ENCODE measurements at regions not wholly inside any gene's neighbourhood (a gene's known extent, or its start where the extent isn't known, plus 50 kb on each side); places are given as distances from the start of the nearest gene placed in this dataset.
A peak's percentile ranks its signal among the peaks of the same experiment; 100 is the strongest.
"Not testable (repeated sequence)": the region's sequence is repeated elsewhere in the genome, so short reads cannot be mapped to it uniquely, and the experiment has no call there.

GRCh38 chr4:138344851-138345250 lies 102.7 kb upstream of the SLC7A11 start:
- H3K27ac ChIP-seq (ENCODE audit: low read depth, low read length): no peak overlapping the region
- no peak overlapping the region for H2AFZ ChIP-seq (ENCODE audit: low read length, unreplicated experiment)
- no peaks in the 10 kb centered on the region for H3K27me3 ChIP-seq (ENCODE audit: insufficient read depth, low read length)
- H3K4me1 ChIP-seq (ENCODE audit: control insufficient read depth, insufficient read depth, low read length, unreplicated experiment): no peaks in the 10 kb centered on the region
- no peaks in the 10 kb centered on the region for H3K79me2 ChIP-seq (ENCODE audit: control insufficient read depth, insufficient read depth, low read length, unreplicated experiment)
- H3K36me3 ChIP-seq (ENCODE audit: insufficient read depth, low read length): no peaks in the 10 kb centered on the region
- no peak overlapping the region for H3K4me3 ChIP-seq (ENCODE audit: low read depth, low read length)

GRCh38 chr4:138344054-138344453 lies 101.9 kb upstream of the SLC7A11 start:
- Histone ChIP-seq H3K27me3 (ENCODE audit: insufficient read depth, low read length) (no peaks in the 10 kb centered on the region), H3K36me3 (ENCODE audit: insufficient read depth, low read length) (no peaks in the 10 kb centered on the region), H3K27ac (ENCODE audit: low read depth, low read length) (no peak overlapping the region), H3K79me2 (ENCODE audit: control insufficient read depth, insufficient read depth, low read length, unreplicated experiment) (no peaks in the 10 kb centered on the region), H3K4me3 (ENCODE audit: low read depth, low read length) (no peak overlapping the region), H3K4me1 (ENCODE audit: control insufficient read depth, insufficient read depth, low read length, unreplicated experiment) (no peaks in the 10 kb centered on the region), H2AFZ (ENCODE audit: low read length, unreplicated experiment) (no peak overlapping the region)

- Histone ChIP-seq H3K36me3 (ENCODE audit: insufficient read depth, low read length) (no peaks in the 10 kb centered on the region), H2AFZ (ENCODE audit: low read length, unreplicated experiment) (no peak overlapping the region), H3K79me2 (ENCODE audit: control insufficient read depth, insufficient read depth, low read length, unreplicated experiment) (no peaks in the 10 kb centered on the region), H3K27me3 (ENCODE audit: insufficient read depth, low read length) (no peaks in the 10 kb centered on the region), H3K27ac (ENCODE audit: low read depth, low read length) (no peak overlapping the region), H3K4me3 (ENCODE audit: low read depth, low read length) (no peak overlapping the region), H3K4me1 (ENCODE audit: control insufficient read depth, insufficient read depth, low read length, unreplicated experiment) (no peaks in the 10 kb centered on the region)
These were observed 99.7 kb upstream of the SLC7A11 start for GRCh38 chr4:138341739-138342415.

GRCh38 chr4:138338840-138339239 lies 96.7 kb upstream of the SLC7A11 start:
- Histone ChIP-seq H3K27ac (ENCODE audit: low read depth, low read length) (no peak overlapping the region), H3K27me3 (ENCODE audit: insufficient read depth, low read length) (no peaks in the 10 kb centered on the region), H3K79me2 (ENCODE audit: control insufficient read depth, insufficient read depth, low read length, unreplicated experiment) (no peaks in the 10 kb centered on the region), H3K4me3 (ENCODE audit: low read depth, low read length) (no peak overlapping the region), H3K36me3 (ENCODE audit: insufficient read depth, low read length) (no peaks in the 10 kb centered on the region), H2AFZ (ENCODE audit: low read length, unreplicated experiment) (no peak overlapping the region), H3K4me1 (ENCODE audit: control insufficient read depth, insufficient read depth, low read length, unreplicated experiment) (no peaks in the 10 kb centered on the region)

GRCh38 chr4:138338222-138338621 lies 96.1 kb upstream of the SLC7A11 start:
- not testable (repeated sequence) for H2AFZ ChIP-seq (ENCODE audit: low read length, unreplicated experiment); H3K79me2 ChIP-seq (ENCODE audit: control insufficient read depth, insufficient read depth, low read length, unreplicated experiment); H3K27ac ChIP-seq (ENCODE audit: low read depth, low read length); H3K4me3 ChIP-seq (ENCODE audit: low read depth, low read length); H3K27me3 ChIP-seq (ENCODE audit: insufficient read depth, low read length); H3K36me3 ChIP-seq (ENCODE audit: insufficient read depth, low read length); H3K4me1 ChIP-seq (ENCODE audit: control insufficient read depth, insufficient read depth, low read length, unreplicated experiment)

GRCh38 chr4:138334346-138335016 lies 92.3 kb upstream of the SLC7A11 start:
- Histone ChIP-seq H3K4me3 (ENCODE audit: low read depth, low read length) (no peak overlapping the region), H3K27ac (ENCODE audit: low read depth, low read length) (no peak overlapping the region), H2AFZ (ENCODE audit: low read length, unreplicated experiment) (no peak overlapping the region), H3K79me2 (ENCODE audit: control insufficient read depth, insufficient read depth, low read length, unreplicated experiment) (no peaks in the 10 kb centered on the region), H3K4me1 (ENCODE audit: control insufficient read depth, insufficient read depth, low read length, unreplicated experiment) (no peaks in the 10 kb centered on the region), H3K36me3 (ENCODE audit: insufficient read depth, low read length) (no peaks in the 10 kb centered on the region), H3K27me3 (ENCODE audit: insufficient read depth, low read length) (no peaks in the 10 kb centered on the region)

- not testable (repeated sequence) for H3K4me3 ChIP-seq (ENCODE audit: low read depth, low read length); H3K27ac ChIP-seq (ENCODE audit: low read depth, low read length); H3K36me3 ChIP-seq (ENCODE audit: insufficient read depth, low read length); H3K4me1 ChIP-seq (ENCODE audit: control insufficient read depth, insufficient read depth, low read length, unreplicated experiment); H3K27me3 ChIP-seq (ENCODE audit: insufficient read depth, low read length); H3K79me2 ChIP-seq (ENCODE audit: control insufficient read depth, insufficient read depth, low read length, unreplicated experiment); H2AFZ ChIP-seq (ENCODE audit: low read length, unreplicated experiment)
These were observed 90.3 kb upstream of the SLC7A11 start for GRCh38 chr4:138332415-138332814.

GRCh38 chr4:138330531-138330930 lies 88.4 kb upstream of the SLC7A11 start:
- no peak overlapping the region for H3K27ac ChIP-seq (ENCODE audit: low read depth, low read length)
- H3K4me1 ChIP-seq (ENCODE audit: control insufficient read depth, insufficient read depth, low read length, unreplicated experiment): no peaks in the 10 kb centered on the region
- no peak overlapping the region for H2AFZ ChIP-seq (ENCODE audit: low read length, unreplicated experiment)
- no peaks in the 10 kb centered on the region for H3K36me3 ChIP-seq (ENCODE audit: insufficient read depth, low read length)
- no peaks in the 10 kb centered on the region for H3K27me3 ChIP-seq (ENCODE audit: insufficient read depth, low read length)
- no peak overlapping the region for H3K4me3 ChIP-seq (ENCODE audit: low read depth, low read length)
- no peaks in the 10 kb centered on the region for H3K79me2 ChIP-seq (ENCODE audit: control insufficient read depth, insufficient read depth, low read length, unreplicated experiment)

GRCh38 chr4:138329506-138330070 lies 87.4 kb upstream of the SLC7A11 start:
- Histone ChIP-seq H3K79me2 (ENCODE audit: control insufficient read depth, insufficient read depth, low read length, unreplicated experiment) (no peaks in the 10 kb centered on the region), H3K4me3 (ENCODE audit: low read depth, low read length) (no peak overlapping the region), H3K4me1 (ENCODE audit: control insufficient read depth, insufficient read depth, low read length, unreplicated experiment) (no peaks in the 10 kb centered on the region), H3K27ac (ENCODE audit: low read depth, low read length) (no peak overlapping the region), H3K27me3 (ENCODE audit: insufficient read depth, low read length) (no peaks in the 10 kb centered on the region), H2AFZ (ENCODE audit: low read length, unreplicated experiment) (peak overlapping the region; percentile 30), H3K36me3 (ENCODE audit: insufficient read depth, low read length) (no peaks in the 10 kb centered on the region)

GRCh38 chr4:138327338-138327737 lies 85.2 kb upstream of the SLC7A11 start:
- H3K27ac ChIP-seq (ENCODE audit: low read depth, low read length): no peak overlapping the region
- no peaks in the 10 kb centered on the region for H3K27me3 ChIP-seq (ENCODE audit: insufficient read depth, low read length)
- H3K36me3 ChIP-seq (ENCODE audit: insufficient read depth, low read length): no peaks in the 10 kb centered on the region
- no peaks in the 10 kb centered on the region for H3K4me1 ChIP-seq (ENCODE audit: control insufficient read depth, insufficient read depth, low read length, unreplicated experiment)
- H3K79me2 ChIP-seq (ENCODE audit: control insufficient read depth, insufficient read depth, low read length, unreplicated experiment): no peaks in the 10 kb centered on the region
- H2AFZ ChIP-seq (ENCODE audit: low read length, unreplicated experiment): no peak overlapping the region
- H3K4me3 ChIP-seq (ENCODE audit: low read depth, low read length): no peak overlapping the region

GRCh38 chr4:138320831-138321230 lies 78.7 kb upstream of the SLC7A11 start:
- Histone ChIP-seq H3K36me3 (ENCODE audit: insufficient read depth, low read length) (no peaks in the 10 kb centered on the region), H2AFZ (ENCODE audit: low read length, unreplicated experiment) (no peak overlapping the region), H3K4me3 (ENCODE audit: low read depth, low read length) (no peak overlapping the region), H3K27me3 (ENCODE audit: insufficient read depth, low read length) (no peaks in the 10 kb centered on the region), H3K79me2 (ENCODE audit: control insufficient read depth, insufficient read depth, low read length, unreplicated experiment) (no peaks in the 10 kb centered on the region), H3K27ac (ENCODE audit: low read depth, low read length) (no peak overlapping the region), H3K4me1 (ENCODE audit: control insufficient read depth, insufficient read depth, low read length, unreplicated experiment) (no peaks in the 10 kb centered on the region)
